ENCODE measurements at regions not wholly inside any gene's neighbourhood (a gene's known extent, or its start where the extent isn't known, plus 50 kb on each side); places are given as distances from the start of the nearest gene placed in this dataset.

DNA sequence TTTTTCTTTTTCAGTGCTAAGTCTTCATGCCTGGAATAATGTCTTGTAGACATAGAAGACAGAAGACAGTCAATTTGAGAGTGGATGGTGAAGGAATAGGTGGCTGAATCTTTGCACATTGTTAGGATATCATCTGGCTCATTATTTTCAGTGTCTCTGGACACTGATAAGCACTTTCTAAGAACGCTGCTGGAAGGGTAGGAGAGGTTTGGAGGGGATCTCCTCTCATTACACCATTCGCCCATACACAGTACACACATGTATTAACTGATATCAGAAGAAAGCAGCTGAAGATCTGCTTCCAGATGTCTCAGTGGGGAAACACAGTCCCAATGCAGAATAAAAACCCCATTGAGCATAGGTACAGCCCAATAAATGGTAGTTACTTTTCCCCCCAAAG, 461.1 kb upstream of the DCN start:
- no peak for DNase-seq (ENCODE audit: low read depth in 1 of 2, low spot score in 1 of 2)
- no peak overlapping the region for H3K4me3 ChIP-seq (replicated peaks; ENCODE audit: insufficient read depth, low read length)

DNA sequence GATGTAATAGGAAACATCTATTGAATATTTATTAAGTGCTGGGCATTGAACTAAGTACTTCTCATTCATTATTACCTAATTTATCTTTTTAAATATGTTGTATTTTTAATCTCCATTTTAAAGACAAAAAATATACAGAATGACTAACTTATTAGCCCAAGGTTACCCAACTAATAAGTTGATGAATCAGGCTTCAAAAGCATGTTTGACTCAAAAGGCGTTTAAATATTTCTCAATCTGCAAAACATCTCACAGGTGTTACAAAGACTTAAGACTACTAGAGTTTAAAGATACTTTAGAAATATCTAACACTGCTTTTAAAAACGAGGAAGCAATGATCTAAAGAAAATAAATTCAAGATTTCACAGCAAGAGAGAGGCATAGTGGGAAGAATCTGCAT, 457.4 kb upstream of the DCN start:
- Histone ChIP-seq H3K4me3 (replicated peaks; ENCODE audit: insufficient read depth, low read length) (no peak overlapping the region), H3K27ac (replicated peaks) (no peak overlapping the region)
- TF ChIP-seq POLR2AphosphoS5 (IDR thresholded peaks at IDR 0.05; ENCODE audit: low read depth) (no peak), SPI1 (IDR thresholded peaks at IDR 0.05; ENCODE audit: borderline replicate concordance, low read depth) (no peak), GABPA (IDR thresholded peaks at IDR 0.05; ENCODE audit: low read depth) (no peak)
- TF ChIP-seq, protein P1, sequence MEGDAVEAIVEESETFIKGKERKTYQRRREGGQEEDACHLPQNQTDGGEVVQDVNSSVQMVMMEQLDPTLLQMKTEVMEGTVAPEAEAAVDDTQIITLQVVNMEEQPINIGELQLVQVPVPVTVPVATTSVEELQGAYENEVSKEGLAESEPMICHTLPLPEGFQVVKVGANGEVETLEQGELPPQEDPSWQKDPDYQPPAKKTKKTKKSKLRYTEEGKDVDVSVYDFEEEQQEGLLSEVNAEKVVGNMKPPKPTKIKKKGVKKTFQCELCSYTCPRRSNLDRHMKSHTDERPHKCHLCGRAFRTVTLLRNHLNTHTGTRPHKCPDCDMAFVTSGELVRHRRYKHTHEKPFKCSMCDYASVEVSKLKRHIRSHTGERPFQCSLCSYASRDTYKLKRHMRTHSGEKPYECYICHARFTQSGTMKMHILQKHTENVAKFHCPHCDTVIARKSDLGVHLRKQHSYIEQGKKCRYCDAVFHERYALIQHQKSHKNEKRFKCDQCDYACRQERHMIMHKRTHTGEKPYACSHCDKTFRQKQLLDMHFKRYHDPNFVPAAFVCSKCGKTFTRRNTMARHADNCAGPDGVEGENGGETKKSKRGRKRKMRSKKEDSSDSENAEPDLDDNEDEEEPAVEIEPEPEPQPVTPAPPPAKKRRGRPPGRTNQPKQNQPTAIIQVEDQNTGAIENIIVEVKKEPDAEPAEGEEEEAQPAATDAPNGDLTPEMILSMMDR (IDR thresholded peaks at IDR 0.05; ENCODE audit: insufficient read depth, low read length) = no peak
- TF ChIP-seq, protein P2, sequence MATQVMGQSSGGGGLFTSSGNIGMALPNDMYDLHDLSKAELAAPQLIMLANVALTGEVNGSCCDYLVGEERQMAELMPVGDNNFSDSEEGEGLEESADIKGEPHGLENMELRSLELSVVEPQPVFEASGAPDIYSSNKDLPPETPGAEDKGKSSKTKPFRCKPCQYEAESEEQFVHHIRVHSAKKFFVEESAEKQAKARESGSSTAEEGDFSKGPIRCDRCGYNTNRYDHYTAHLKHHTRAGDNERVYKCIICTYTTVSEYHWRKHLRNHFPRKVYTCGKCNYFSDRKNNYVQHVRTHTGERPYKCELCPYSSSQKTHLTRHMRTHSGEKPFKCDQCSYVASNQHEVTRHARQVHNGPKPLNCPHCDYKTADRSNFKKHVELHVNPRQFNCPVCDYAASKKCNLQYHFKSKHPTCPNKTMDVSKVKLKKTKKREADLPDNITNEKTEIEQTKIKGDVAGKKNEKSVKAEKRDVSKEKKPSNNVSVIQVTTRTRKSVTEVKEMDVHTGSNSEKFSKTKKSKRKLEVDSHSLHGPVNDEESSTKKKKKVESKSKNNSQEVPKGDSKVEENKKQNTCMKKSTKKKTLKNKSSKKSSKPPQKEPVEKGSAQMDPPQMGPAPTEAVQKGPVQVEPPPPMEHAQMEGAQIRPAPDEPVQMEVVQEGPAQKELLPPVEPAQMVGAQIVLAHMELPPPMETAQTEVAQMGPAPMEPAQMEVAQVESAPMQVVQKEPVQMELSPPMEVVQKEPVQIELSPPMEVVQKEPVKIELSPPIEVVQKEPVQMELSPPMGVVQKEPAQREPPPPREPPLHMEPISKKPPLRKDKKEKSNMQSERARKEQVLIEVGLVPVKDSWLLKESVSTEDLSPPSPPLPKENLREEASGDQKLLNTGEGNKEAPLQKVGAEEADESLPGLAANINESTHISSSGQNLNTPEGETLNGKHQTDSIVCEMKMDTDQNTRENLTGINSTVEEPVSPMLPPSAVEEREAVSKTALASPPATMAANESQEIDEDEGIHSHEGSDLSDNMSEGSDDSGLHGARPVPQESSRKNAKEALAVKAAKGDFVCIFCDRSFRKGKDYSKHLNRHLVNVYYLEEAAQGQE (IDR thresholded peaks at IDR 0.05; ENCODE audit: insufficient replicate concordance, low read depth) = no peak

More for the DNA sequence above, 461.1 kb upstream of the DCN start:
- H3K27me3 ChIP-seq (ENCODE audit: insufficient read depth, poor library complexity, severe bottlenecking) = no peaks in the 10 kb centered on the region
- no peak overlapping the region for H3K27ac ChIP-seq (replicated peaks)
- TF ChIP-seq, protein P2 (IDR thresholded peaks at IDR 0.05; ENCODE audit: insufficient replicate concordance, low read depth) = no peak
- TF ChIP-seq POLR2AphosphoS5 (IDR thresholded peaks at IDR 0.05; ENCODE audit: low read depth) (no peak), GABPA (IDR thresholded peaks at IDR 0.05; ENCODE audit: low read depth) (no peak), SPI1 (IDR thresholded peaks at IDR 0.05; ENCODE audit: borderline replicate concordance, low read depth) (no peak)
- TF ChIP-seq, protein P1 (IDR thresholded peaks at IDR 0.05; ENCODE audit: insufficient read depth, low read length) = no peak

DNA sequence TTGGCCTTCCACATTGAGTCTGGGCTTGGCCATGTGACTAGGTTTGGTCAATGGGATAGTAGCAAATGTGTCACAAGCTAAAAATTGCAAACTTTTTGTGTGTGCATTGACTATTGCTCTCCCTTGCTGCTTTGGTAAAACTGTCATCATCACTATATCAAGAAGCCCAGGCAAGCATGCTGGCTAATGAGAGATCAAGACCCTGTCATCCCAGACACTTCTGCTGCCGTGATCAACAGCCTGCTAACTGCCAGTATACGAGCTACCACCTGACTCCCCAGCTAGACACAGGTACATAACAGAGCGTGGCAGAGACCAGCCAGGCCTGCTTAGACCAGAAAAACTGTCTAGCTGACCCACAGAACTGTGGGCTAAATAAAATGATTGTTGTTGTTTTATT, 456.7 kb upstream of the DCN start:
- DNase-seq (ENCODE audit: low read depth in 1 of 2, low spot score in 1 of 2) = no peak
- no peaks in the 10 kb centered on the region for H3K27me3 ChIP-seq (ENCODE audit: insufficient read depth, poor library complexity, severe bottlenecking)
- no peak for TF ChIP-seq GABPA (IDR thresholded peaks at IDR 0.05; ENCODE audit: low read depth)
- no peak for TF ChIP-seq POLR2AphosphoS5 (IDR thresholded peaks at IDR 0.05; ENCODE audit: low read depth)
- no peak overlapping the region for H3K27ac ChIP-seq (replicated peaks)
- no peak overlapping the region for H3K4me3 ChIP-seq (replicated peaks; ENCODE audit: insufficient read depth, low read length)

More for the DNA sequence above, 457.4 kb upstream of the DCN start:
- H3K27me3 ChIP-seq (ENCODE audit: insufficient read depth, poor library complexity, severe bottlenecking) = no peaks in the 10 kb centered on the region
- DNase-seq (ENCODE audit: low read depth in 1 of 2, low spot score in 1 of 2) = no peak

DNA sequence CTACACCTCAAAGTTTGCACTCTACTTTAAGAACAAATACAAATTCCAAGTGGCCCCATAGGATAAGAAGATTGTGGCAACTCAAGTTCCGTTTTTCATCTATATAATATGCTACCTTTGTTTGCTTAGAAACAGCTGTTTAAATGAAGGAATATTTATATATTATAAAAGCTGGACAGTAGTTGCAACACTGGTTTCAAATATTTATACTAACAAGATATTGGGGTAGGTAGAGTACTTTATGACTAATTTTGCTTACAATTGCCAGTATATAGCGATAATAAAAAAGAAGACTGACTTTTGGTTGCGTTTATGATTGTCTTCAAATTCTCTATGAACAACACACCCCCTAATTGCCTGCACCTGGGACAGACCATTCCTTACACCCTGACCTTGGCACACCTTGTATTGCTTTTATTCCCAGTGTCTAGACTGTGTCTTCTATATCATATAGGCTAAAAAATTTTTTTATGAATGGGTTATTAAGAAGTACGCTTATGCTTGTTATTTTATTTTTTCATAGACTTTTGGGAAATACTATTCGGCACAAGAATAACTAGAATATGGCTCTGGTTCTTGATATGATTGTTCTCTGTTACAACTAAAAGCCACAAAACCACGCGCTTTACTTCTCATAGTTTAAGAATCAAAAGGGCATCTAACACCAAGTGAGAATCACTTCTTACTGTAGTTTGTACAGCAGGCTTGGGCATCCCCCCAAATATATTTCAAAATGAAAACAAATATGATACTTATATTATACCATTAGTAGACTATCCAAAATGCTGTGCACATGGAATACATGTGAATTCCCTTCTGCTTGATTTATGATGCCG, 455.4 kb upstream of the DCN start:
- H3K27ac ChIP-seq (replicated peaks) = no peak overlapping the region
- no peak overlapping the region for H3K4me3 ChIP-seq (replicated peaks; ENCODE audit: insufficient read depth, low read length)
- H3K27me3 ChIP-seq (ENCODE audit: insufficient read depth, poor library complexity, severe bottlenecking) = no peaks in the 10 kb centered on the region
- DNase-seq (ENCODE audit: low read depth in 1 of 2, low spot score in 1 of 2) = no peak
- TF ChIP-seq GABPA (IDR thresholded peaks at IDR 0.05; ENCODE audit: low read depth) (no peak), POLR2AphosphoS5 (IDR thresholded peaks at IDR 0.05; ENCODE audit: low read depth) (no peak), SPI1 (IDR thresholded peaks at IDR 0.05; ENCODE audit: borderline replicate concordance, low read depth) (no peak)
- TF ChIP-seq, protein P1 (IDR thresholded peaks at IDR 0.05; ENCODE audit: insufficient read depth, low read length) = no peak
- TF ChIP-seq, protein P2 (IDR thresholded peaks at IDR 0.05; ENCODE audit: insufficient replicate concordance, low read depth) = no peak
